ENCODE measurements at regions not wholly inside any gene's neighbourhood (a gene's known extent, or its start where the extent isn't known, plus 50 kb on each side); places are given as distances from the start of the nearest gene placed in this dataset.

GRCh38 chr14:82482345-82482744 lies 948.7 kb upstream of the SEL1L start:
- Mint-ChIP-seq H3K4me3 (no peak overlapping the region), H3K27me3 (ENCODE audit: low read depth in 3 of 3) (no peaks in the 10 kb centered on the region), H3K27ac (no peak overlapping the region), H3K4me1 (no peaks in the 10 kb centered on the region), H3K9me3 (peaks cover 0 to 2% (median 0%) of the 10 kb centered on the region in 7 donors), H3K36me3 (no peaks in the 10 kb centered on the region)
- Histone ChIP-seq H4K20me1 (ENCODE audit: insufficient read depth, low read length) (no peaks in the 10 kb centered on the region), H3K9ac (ENCODE audit: insufficient read depth, low read length, poor library complexity, severe bottlenecking) (no peak overlapping the region), H3K27ac (ENCODE audit: low read depth in 1 of 2, low read length in 2 of 2) (no peak overlapping the region), H3K36me3 (replicated peaks in 1 of 2; ENCODE audit: control insufficient read depth in 1 of 2, insufficient read depth in 2 of 2, low read length in 2 of 2) (no peaks in the 10 kb centered on the region), H3K79me2 (ENCODE audit: insufficient read depth, low read length) (no peaks in the 10 kb centered on the region), H3K27me3 (ENCODE audit: control insufficient read depth in 2 of 2, insufficient read depth in 2 of 2, low read length in 2 of 2) (no peaks in the 10 kb centered on the region), H3K4me2 (replicated peaks; ENCODE audit: extremely low read depth, low read length, poor library complexity, severe bottlenecking) (no peak overlapping the region), H2AFZ (ENCODE audit: insufficient read depth, low read depth, low read length, poor library complexity, severe bottlenecking) (no peak overlapping the region), H3K9me3 (replicated peaks in 1 of 2; ENCODE audit: control insufficient read depth in 1 of 2, insufficient read depth in 1 of 2, low read length in 2 of 2) (no peaks in the 10 kb centered on the region), H3K4me3 (replicated peaks in 1 of 3; ENCODE audit: low read depth in 2 of 3, low read length in 3 of 3) (no peak overlapping the region), H3K4me1 (ENCODE audit: control insufficient read depth in 1 of 2, insufficient read depth in 2 of 2, low read length in 2 of 2) (no peaks in the 10 kb centered on the region)
- DNase-seq, result no peak
- intact Hi-C loops (cut with micrococcal nuclease), result no loop called here
- TF ChIP-seq CTCF (IDR thresholded peaks at IDR 0.05), result no peak
- WGBS (ENCODE audit: insufficient coverage), result 67% methylated on average over 1 of the region's 6 CpGs

GRCh38 chr14:82488473-82488872 lies 954.8 kb upstream of the SEL1L start:
- DNase-seq, result no peak
- Histone ChIP-seq H3K79me2 (ENCODE audit: insufficient read depth, low read length) (no peaks in the 10 kb centered on the region), H3K9me3 (replicated peaks in 1 of 2; ENCODE audit: control insufficient read depth in 1 of 2, insufficient read depth in 1 of 2, low read length in 2 of 2) (no peaks in the 10 kb centered on the region), H3K36me3 (replicated peaks in 1 of 2; ENCODE audit: control insufficient read depth in 1 of 2, insufficient read depth in 2 of 2, low read length in 2 of 2) (no peaks in the 10 kb centered on the region), H3K9ac (ENCODE audit: insufficient read depth, low read length, poor library complexity, severe bottlenecking) (no peak overlapping the region), H2AFZ (ENCODE audit: insufficient read depth, low read depth, low read length, poor library complexity, severe bottlenecking) (no peak overlapping the region), H3K27me3 (ENCODE audit: control insufficient read depth in 2 of 2, insufficient read depth in 2 of 2, low read length in 2 of 2) (no peaks in the 10 kb centered on the region), H3K4me3 (replicated peaks in 1 of 3; ENCODE audit: low read depth in 2 of 3, low read length in 3 of 3) (no peak overlapping the region), H3K27ac (ENCODE audit: low read depth in 1 of 2, low read length in 2 of 2) (no peak overlapping the region), H3K4me1 (ENCODE audit: control insufficient read depth in 1 of 2, insufficient read depth in 2 of 2, low read length in 2 of 2) (no peaks in the 10 kb centered on the region), H3K4me2 (replicated peaks; ENCODE audit: extremely low read depth, low read length, poor library complexity, severe bottlenecking) (no peak overlapping the region), H4K20me1 (ENCODE audit: insufficient read depth, low read length) (no peaks in the 10 kb centered on the region)
- no peak overlapping the region for H3K4me3 Mint-ChIP-seq
- intact Hi-C loops (cut with micrococcal nuclease), result no loop called here
- no peaks in the 10 kb centered on the region for H3K36me3 Mint-ChIP-seq
- peaks cover 0 to 6% (median 4%) of the 10 kb centered on the region in 7 donors for H3K9me3 Mint-ChIP-seq
- H3K27ac Mint-ChIP-seq, result no peak overlapping the region
- WGBS (ENCODE audit: insufficient coverage), result no CpG with 5 or more reads among the region's 2 CpGs
- H3K4me1 Mint-ChIP-seq, result no peaks in the 10 kb centered on the region
- no peak for TF ChIP-seq CTCF (IDR thresholded peaks at IDR 0.05)
- H3K27me3 Mint-ChIP-seq (ENCODE audit: low read depth in 3 of 3), result no peaks in the 10 kb centered on the region

All from CD14-positive monocyte (primary cell).